ENCODE measurements at regions not wholly inside any gene's neighbourhood (a gene's known extent, or its start where the extent isn't known, plus 50 kb on each side); places are given as distances from the start of the nearest gene placed in this dataset.

- TF ChIP-seq POLR2A (IDR thresholded peaks at IDR 0.05) (no peak), CTCF (IDR thresholded peaks at IDR 0.05) (no peak), EP300 (IDR thresholded peaks at IDR 0.05) (no peak)
Observed at GRCh38 chr9:11016081-11016480, 403.3 kb upstream of the PTPRD start.

Measured in suprapubic skin (tissue), 3 donors.